Panc1 (cell line): ENCODE measurements at regions not wholly inside any gene's neighbourhood (a gene's known extent, or its start where the extent isn't known, plus 50 kb on each side); places are given as distances from the start of the nearest gene placed in this dataset.

ENCODE experiments used
- ATAC-seq: fragments of 200-7000 bp; cut with Tn5 transposase; 2 replicates; pipeline ENCODE4 v1.9.1; 2020; ENCODE audit warnings: mild to moderate bottlenecking, moderate library complexity
- BruUV-seq: library from RNA; stranded (reverse); fragments of 400-500 nt; replicated peaks from 2 replicates; lab custom pipeline; 2021; lab: Mats Ljungman, UMichigan
- CTCF ChIA-PET: fragments of 300-600 bp; sonication (Branson Sonifier 250); formaldehyde crosslinking; loops from one replicate; lab custom pipeline; 2022; ENCODE audit warnings: antibody characterized with exemption; lab: Charles Lee
- POLR2A ChIA-PET: fragments of 300-600 bp; sonication (Branson Sonifier 250); formaldehyde crosslinking; loops from one replicate; lab custom pipeline; 2022; ENCODE audit warnings: antibody characterized with exemption; lab: Charles Lee
- DNase-seq: peaks from one replicate; pipeline ENCODE4 v3.0.0-alpha.2; 2010; ENCODE audit warnings: low read depth, low spot score
- H3K27ac ChIP-seq: 2 replicates; pipeline ENCODE4 v1.5.1; 2011; ENCODE audit warnings: mild to moderate bottlenecking, low read length, inconsistent platforms
- H3K27me3 ChIP-seq: fragments of 200-500 bp; sonication (Bioruptor generic); 2 replicates; pipeline ENCODE4 v1.6.0; 2014; ENCODE audit warnings: low read length, inconsistent platforms; ENCODE audit not compliant: control insufficient read depth, insufficient read depth
- H3K36me3 ChIP-seq: fragments of 200-500 bp; sonication (Bioruptor generic); 2 replicates; pipeline ENCODE4 v1.5.1; 2014; ENCODE audit warnings: inconsistent platforms, mild to moderate bottlenecking, low read length, moderate library complexity; ENCODE audit not compliant: control insufficient read depth, insufficient read depth
- H3K4me1 ChIP-seq: 2 replicates; pipeline ENCODE4 v1.5.1; 2011; ENCODE audit warnings: inconsistent platforms, mild to moderate bottlenecking, low read length, moderate library complexity; ENCODE audit not compliant: control insufficient read depth, insufficient read depth
- H3K4me3 ChIP-seq, 2 experiments: 2 replicates each; pipeline ENCODE4 v1.5.1; 2011 to 2012; ENCODE audit warnings: low read depth in 2 of 2, low read length in 2 of 2, mild to moderate bottlenecking in 2 of 2, inconsistent platforms in 1 of 2, moderate library complexity in 1 of 2
- H3K9me3 ChIP-seq: fragments of 200-500 bp; sonication (Bioruptor generic); 2 replicates; pipeline ENCODE4 v1.5.1; 2014; ENCODE audit warnings: low read depth, mild to moderate bottlenecking, inconsistent platforms, low read length, moderate library complexity; ENCODE audit not compliant: control insufficient read depth, insufficient read depth
- CTCF ChIP-seq: fragments of 450-650 bp; IDR thresholded peaks from 2 replicates; pipeline ENCODE4 v1.5.1; 2017; ENCODE audit warnings: mild to moderate bottlenecking
- POLR2AphosphoS5 ChIP-seq: IDR thresholded peaks from 2 replicates; pipeline ENCODE4 v1.6.1; 2012; ENCODE audit warnings: mild to moderate bottlenecking, low read depth, low read length, moderate library complexity
- REST ChIP-seq, 2 experiments: IDR thresholded peaks; 2 replicates each; pipeline ENCODE4 v1.6.1; 2011 to 2012; ENCODE audit warnings: low read depth in 2 of 2, control low read depth in 1 of 2, low read length in 1 of 2, mild to moderate bottlenecking in 1 of 2, moderate library complexity in 1 of 2; ENCODE audit not compliant: insufficient read depth in 1 of 2
- SIN3A ChIP-seq: IDR thresholded peaks from 2 replicates; pipeline ENCODE4 v1.6.1; 2012; ENCODE audit warnings: low read depth, mild to moderate bottlenecking, low read length, moderate library complexity, borderline replicate concordance; ENCODE audit not compliant: insufficient read depth
- TCF7L2 ChIP-seq: IDR thresholded peaks from 2 replicates; pipeline ENCODE4 v1.6.1; 2011; ENCODE audit warnings: mild to moderate bottlenecking, low read depth, low read length, inconsistent platforms
- in situ Hi-C: cut with HindIII; loops from 2 replicates; pipeline ENCODE4 v1.10.0; 2016; ENCODE audit warnings: low sequenced_read_pairs, low pct_unique_long_range_greater_than_20kb
- intact Hi-C: fragments of 100-400 bp; cut with micrococcal nuclease; formaldehyde crosslinking; loops from one replicate; pipeline ENCODE4 v1.10.0; 2022; ENCODE audit not compliant: unreplicated experiment

DNA sequence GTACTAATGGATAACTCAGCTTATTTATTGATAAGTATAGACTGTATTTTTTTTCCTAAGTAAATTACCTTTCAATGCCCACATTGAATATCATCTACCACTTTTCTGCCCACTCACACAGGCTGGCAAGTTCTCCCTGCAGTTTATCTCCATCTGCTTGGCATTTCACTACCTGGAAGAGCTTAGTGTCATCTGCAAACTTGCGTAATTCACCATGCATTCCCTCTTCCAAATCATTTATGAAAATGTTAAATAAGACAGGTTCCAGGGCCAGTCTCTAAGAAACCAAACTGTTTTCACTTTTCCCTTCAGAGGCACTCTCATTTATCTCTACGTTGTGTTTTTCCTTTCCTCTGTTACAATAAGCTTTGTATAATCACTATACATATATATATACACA is 1076.6 kb downstream of the IGSF11 start:
- TF ChIP-seq POLR2AphosphoS5 (no peak), TCF7L2 (no peak), SIN3A (no peak), CTCF (no peak)
- no peak for ATAC-seq
- Histone ChIP-seq H3K27ac (no peak overlapping the region), H3K9me3 (no peaks in the 10 kb centered on the region), H3K27me3 (no peaks in the 10 kb centered on the region; the same call in 1 of the 2 replicates), H3K4me3 (no peak overlapping the region), H3K4me1 (no peaks in the 10 kb centered on the region), H3K36me3 (no peaks in the 10 kb centered on the region)
- DNase-seq = no peak
- in situ Hi-C loops = no loop called here
- ChIA-PET CTCF (no interaction called here), POLR2A (no interaction called here)
- BruUV-seq = no TSS peak
- intact Hi-C loops = no loop called here

DNA sequence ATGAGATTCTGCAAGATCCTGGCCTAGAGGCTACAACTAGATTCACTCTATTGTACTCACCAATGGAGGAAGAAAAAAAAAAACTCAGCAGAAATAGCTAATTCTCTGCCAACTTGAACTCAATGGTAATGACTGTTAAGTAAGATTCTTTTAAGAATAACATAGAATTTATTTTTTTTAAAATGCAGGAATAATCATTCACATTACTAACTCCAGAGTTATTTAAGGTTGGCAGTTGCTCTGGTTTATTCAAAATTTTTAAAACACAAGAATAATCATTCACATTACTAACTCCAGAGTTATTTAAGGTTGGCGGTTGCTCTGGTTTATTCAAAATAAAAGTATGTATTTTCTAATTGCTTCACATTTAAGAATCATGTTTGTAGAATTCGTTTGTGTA is 1071.9 kb downstream of the IGSF11 start:
- DNase-seq (no peak), ATAC-seq (no peak)
- in situ Hi-C loops = no loop called here
- H3K4me3 ChIP-seq = no peak overlapping the region
- intact Hi-C loops = no loop called here
- no peak overlapping the region for H3K27ac ChIP-seq
- ChIA-PET CTCF (no interaction called here), POLR2A (no interaction called here)
- no TSS peak for BruUV-seq
- H3K9me3 ChIP-seq = no peaks in the 10 kb centered on the region
- no peaks in the 10 kb centered on the region; the same call in 1 of the 2 replicates for H3K27me3 ChIP-seq
- no peaks in the 10 kb centered on the region for H3K36me3 ChIP-seq
- TF ChIP-seq POLR2AphosphoS5 (no peak), SIN3A (no peak), CTCF (no peak), REST (IDR thresholded peaks at IDR 0.05; ENCODE audit: insufficient read depth in 1 of 2, low read depth in 2 of 2, low read length in 1 of 2) (no peak), TCF7L2 (no peak)
- no peaks in the 10 kb centered on the region for H3K4me1 ChIP-seq
